ENCODE measurements at regions not wholly inside any gene's neighbourhood (a gene's known extent, or its start where the extent isn't known, plus 50 kb on each side); places are given as distances from the start of the nearest gene placed in this dataset.

DNA sequence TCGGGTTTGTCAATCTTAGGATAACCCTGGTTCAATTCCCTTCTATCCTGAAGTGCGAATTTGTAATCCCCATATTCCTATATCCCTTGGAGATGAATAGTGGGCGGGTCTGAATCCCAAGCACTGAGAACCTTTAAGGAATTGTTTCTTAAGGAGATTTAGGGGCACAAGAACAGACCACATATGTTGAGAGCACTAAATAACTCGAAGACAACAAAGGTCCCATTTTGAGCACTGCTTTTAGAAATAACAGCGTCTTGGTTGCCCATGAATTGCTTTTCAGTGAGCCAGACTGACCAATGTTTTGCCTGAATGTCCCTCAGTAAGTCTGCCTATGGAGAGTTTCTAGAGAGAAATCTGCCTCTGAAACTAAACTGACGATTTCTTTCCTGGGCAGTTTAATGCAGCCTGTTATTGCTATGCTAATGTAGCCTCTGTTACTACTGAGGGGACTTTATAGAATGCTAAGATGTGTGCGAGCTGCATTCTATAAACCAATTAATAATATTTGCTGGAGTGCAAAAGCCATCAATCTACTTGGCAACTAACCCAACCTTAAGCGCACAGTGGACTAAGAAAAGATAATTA, 445.0 kb upstream of the DMAC1 start:
- Histone ChIP-seq H3K9me3 (ENCODE audit: control insufficient read depth, insufficient read depth, low read depth, low read length) (no peaks in the 10 kb centered on the region), H3K36me3 (ENCODE audit: control insufficient read depth, insufficient read depth, low read length) (no peaks in the 10 kb centered on the region), H3K27me3 (ENCODE audit: control insufficient read depth, insufficient read depth, low read length) (no peaks in the 10 kb centered on the region), H3K4me1 (ENCODE audit: control insufficient read depth, insufficient read depth, low read length) (no peaks in the 10 kb centered on the region), H3K27ac (ENCODE audit: low read length) (no peak overlapping the region), H3K4me3 (ENCODE audit: low read depth in 2 of 2, low read length in 2 of 2) (no peak overlapping the region)
- DNase-seq (ENCODE audit: low read depth, low spot score) (no peak), ATAC-seq (no peak)
- BruUV-seq (replicated peaks): no TSS peak
- CTCF ChIA-PET: no interaction called here
- intact Hi-C loops (cut with micrococcal nuclease; ENCODE audit: unreplicated experiment): no loop called here
- TF ChIP-seq SIN3A (IDR thresholded peaks at IDR 0.05; ENCODE audit: borderline replicate concordance, insufficient read depth, low read depth, low read length) (no peak), POLR2AphosphoS5 (IDR thresholded peaks at IDR 0.05; ENCODE audit: low read depth, low read length) (no peak), TCF7L2 (IDR thresholded peaks at IDR 0.05; ENCODE audit: low read depth, low read length) (no peak), CTCF (IDR thresholded peaks at IDR 0.05) (no peak)
- TF ChIP-seq, protein P1, sequence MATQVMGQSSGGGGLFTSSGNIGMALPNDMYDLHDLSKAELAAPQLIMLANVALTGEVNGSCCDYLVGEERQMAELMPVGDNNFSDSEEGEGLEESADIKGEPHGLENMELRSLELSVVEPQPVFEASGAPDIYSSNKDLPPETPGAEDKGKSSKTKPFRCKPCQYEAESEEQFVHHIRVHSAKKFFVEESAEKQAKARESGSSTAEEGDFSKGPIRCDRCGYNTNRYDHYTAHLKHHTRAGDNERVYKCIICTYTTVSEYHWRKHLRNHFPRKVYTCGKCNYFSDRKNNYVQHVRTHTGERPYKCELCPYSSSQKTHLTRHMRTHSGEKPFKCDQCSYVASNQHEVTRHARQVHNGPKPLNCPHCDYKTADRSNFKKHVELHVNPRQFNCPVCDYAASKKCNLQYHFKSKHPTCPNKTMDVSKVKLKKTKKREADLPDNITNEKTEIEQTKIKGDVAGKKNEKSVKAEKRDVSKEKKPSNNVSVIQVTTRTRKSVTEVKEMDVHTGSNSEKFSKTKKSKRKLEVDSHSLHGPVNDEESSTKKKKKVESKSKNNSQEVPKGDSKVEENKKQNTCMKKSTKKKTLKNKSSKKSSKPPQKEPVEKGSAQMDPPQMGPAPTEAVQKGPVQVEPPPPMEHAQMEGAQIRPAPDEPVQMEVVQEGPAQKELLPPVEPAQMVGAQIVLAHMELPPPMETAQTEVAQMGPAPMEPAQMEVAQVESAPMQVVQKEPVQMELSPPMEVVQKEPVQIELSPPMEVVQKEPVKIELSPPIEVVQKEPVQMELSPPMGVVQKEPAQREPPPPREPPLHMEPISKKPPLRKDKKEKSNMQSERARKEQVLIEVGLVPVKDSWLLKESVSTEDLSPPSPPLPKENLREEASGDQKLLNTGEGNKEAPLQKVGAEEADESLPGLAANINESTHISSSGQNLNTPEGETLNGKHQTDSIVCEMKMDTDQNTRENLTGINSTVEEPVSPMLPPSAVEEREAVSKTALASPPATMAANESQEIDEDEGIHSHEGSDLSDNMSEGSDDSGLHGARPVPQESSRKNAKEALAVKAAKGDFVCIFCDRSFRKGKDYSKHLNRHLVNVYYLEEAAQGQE (IDR thresholded peaks at IDR 0.05; ENCODE audit: insufficient read depth in 1 of 2, low read depth in 2 of 2, low read length in 1 of 2): no peak
- in situ Hi-C loops (cut with HindIII; ENCODE audit: low pct_unique_long_range_greater_than_20kb, low sequenced_read_pairs): no loop called here
- POLR2A ChIA-PET: no interaction called here

GRCh38 chr9:8241201-8241600, 441.6 kb upstream of the DMAC1 start:
- Histone ChIP-seq H3K4me1 (ENCODE audit: control insufficient read depth, insufficient read depth, low read length) (no peaks in the 10 kb centered on the region), H3K27me3 (ENCODE audit: control insufficient read depth, insufficient read depth, low read length) (no peaks in the 10 kb centered on the region), H3K4me3 (ENCODE audit: low read depth in 2 of 2, low read length in 2 of 2) (no peak overlapping the region), H3K36me3 (ENCODE audit: control insufficient read depth, insufficient read depth, low read length) (no peaks in the 10 kb centered on the region), H3K27ac (ENCODE audit: low read length) (no peak overlapping the region), H3K9me3 (ENCODE audit: control insufficient read depth, insufficient read depth, low read depth, low read length) (no peaks in the 10 kb centered on the region)
- ATAC-seq: no peak
- no TSS peak for BruUV-seq (replicated peaks)
- DNase-seq (ENCODE audit: low read depth, low spot score): no peak
- ChIA-PET CTCF (no interaction called here), POLR2A (no interaction called here)
- intact Hi-C loops (cut with micrococcal nuclease; ENCODE audit: unreplicated experiment) (no loop called here), in situ Hi-C loops (cut with HindIII; ENCODE audit: low pct_unique_long_range_greater_than_20kb, low sequenced_read_pairs) (no loop called here)
- TF ChIP-seq POLR2AphosphoS5 (IDR thresholded peaks at IDR 0.05; ENCODE audit: low read depth, low read length): no peak
- TF ChIP-seq, protein P1 (IDR thresholded peaks at IDR 0.05; ENCODE audit: insufficient read depth in 1 of 2, low read depth in 2 of 2, low read length in 1 of 2): no peak
- TF ChIP-seq CTCF (IDR thresholded peaks at IDR 0.05): no peak
- no peak for TF ChIP-seq SIN3A (IDR thresholded peaks at IDR 0.05; ENCODE audit: borderline replicate concordance, insufficient read depth, low read depth, low read length)
- TF ChIP-seq TCF7L2 (IDR thresholded peaks at IDR 0.05; ENCODE audit: low read depth, low read length): no peak

All from Panc1 (cell line).